ENCODE measurements at regions not wholly inside any gene's neighbourhood (a gene's known extent, or its start where the extent isn't known, plus 50 kb on each side); places are given as distances from the start of the nearest gene placed in this dataset.

DNA sequence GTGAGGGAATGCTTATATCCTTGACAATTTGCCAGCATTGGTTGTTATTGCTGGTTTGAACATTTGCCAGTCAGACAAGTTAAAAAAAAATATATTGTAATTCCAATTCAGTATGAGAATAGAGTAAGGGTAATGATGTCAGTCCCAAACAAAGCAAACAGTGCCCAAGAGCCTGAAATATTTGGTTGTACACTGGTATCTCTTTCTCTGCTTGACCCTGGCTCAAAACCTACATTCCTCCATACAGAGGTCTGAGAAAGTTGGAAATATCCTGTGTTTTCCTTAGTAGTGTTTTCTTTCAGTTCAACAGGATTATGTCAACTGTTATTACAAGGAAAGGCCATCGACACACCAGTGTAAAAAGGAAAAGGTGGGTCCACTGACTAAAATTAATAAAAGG, 145.6 kb downstream of the MRPL39 start:
- Histone ChIP-seq H4K91ac (ENCODE audit: insufficient read depth, low read depth, low read length) (no peak overlapping the region), H3K4ac (ENCODE audit: low read depth, low read length) (no peak overlapping the region), H3K4me2 (ENCODE audit: low read depth, low read length) (no peak overlapping the region), H2BK20ac (ENCODE audit: low read depth, low read length) (no peak overlapping the region), H2AK9ac (replicated peaks; ENCODE audit: low read depth, low read length, poor library complexity) (no peak overlapping the region), H3K18ac (ENCODE audit: low read depth, low read length) (no peak overlapping the region), H2BK120ac (ENCODE audit: low read depth, low read length) (no peak overlapping the region), H3K36me3 (ENCODE audit: control insufficient read depth, insufficient read depth, low read length) (no peaks in the 10 kb centered on the region), H2BK15ac (ENCODE audit: low read depth, low read length) (no peak overlapping the region), H4K20me1 (ENCODE audit: insufficient read depth, low read length) (no peaks in the 10 kb centered on the region), H3K23ac (ENCODE audit: low read depth, low read length) (no peak overlapping the region), H2BK5ac (ENCODE audit: low read depth, low read length, poor library complexity, severe bottlenecking) (no peak overlapping the region), H3K14ac (replicated peaks; ENCODE audit: low read depth, low read length) (no peak overlapping the region), H3K9me1 (ENCODE audit: insufficient read depth, low read length) (no peaks in the 10 kb centered on the region; the same call in 1 of the 2 replicates), H3K4me3 (ENCODE audit: insufficient read depth, low read depth, low read length) (no peak overlapping the region), H3K9ac (ENCODE audit: low read depth, low read length) (no peak overlapping the region), H4K5ac (ENCODE audit: low read depth, low read length) (no peak overlapping the region), H3K79me1 (ENCODE audit: low read depth in 1 of 2, low read length in 2 of 2) (no peaks in the 10 kb centered on the region), H2AFZ (replicated peaks; ENCODE audit: low read length, poor library complexity) (no peak overlapping the region), H4K8ac (ENCODE audit: low read depth in 2 of 2, low read length in 2 of 2) (no peak overlapping the region), H2AK5ac (ENCODE audit: low read depth, low read length) (no peak overlapping the region), H3K4me1 (ENCODE audit: control insufficient read depth, insufficient read depth, low read length) (no peaks in the 10 kb centered on the region), H3K27me3 (ENCODE audit: control insufficient read depth, insufficient read depth, low read length) (no peaks in the 10 kb centered on the region), H3K27ac (ENCODE audit: insufficient read depth, low read length) (no peak overlapping the region), H3K9me3 (ENCODE audit: control insufficient read depth, insufficient read depth, low read length) (no peaks in the 10 kb centered on the region), H3K56ac (ENCODE audit: extremely low read depth, insufficient read depth, low read length) (no peak overlapping the region)
- ChIA-PET POLR2A (ENCODE audit: unreplicated experiment) (no interaction called here), CTCF (interaction anchor here (0.6 kb wide), 1 partner anchor 1290 kb away, joined by 3 read pairs; no protein-coding TSS in a partner anchor)
- peak; percentile 27; the same call in 1 of the 2 replicates for ATAC-seq (ENCODE audit: low read depth)
- no TSS peak for BruUV-seq (replicated peaks)
- TF ChIP-seq CEBPB (IDR thresholded peaks at IDR 0.05; ENCODE audit: low read depth, low read length) = no peak
- no peak for TF ChIP-seq MAFK (IDR thresholded peaks at IDR 0.05; ENCODE audit: low read depth, low read length)
- no peak for TF ChIP-seq BHLHE40 (IDR thresholded peaks at IDR 0.05; ENCODE audit: low read depth, low read length)
- no peak for TF ChIP-seq POLR2A (IDR thresholded peaks at IDR 0.05; ENCODE audit: low read depth, low read length)
- TF ChIP-seq SMC3 (IDR thresholded peaks at IDR 0.05; ENCODE audit: low read depth, low read length) = no peak
- TF ChIP-seq FOS (IDR thresholded peaks at IDR 0.05; ENCODE audit: low read depth, low read length) = no peak
- TF ChIP-seq CHD1 (IDR thresholded peaks at IDR 0.05; ENCODE audit: low read depth, low read length) = no peak
- no peak for TF ChIP-seq RAD21 (IDR thresholded peaks at IDR 0.05; ENCODE audit: low read length)
- TF ChIP-seq, protein P1, sequence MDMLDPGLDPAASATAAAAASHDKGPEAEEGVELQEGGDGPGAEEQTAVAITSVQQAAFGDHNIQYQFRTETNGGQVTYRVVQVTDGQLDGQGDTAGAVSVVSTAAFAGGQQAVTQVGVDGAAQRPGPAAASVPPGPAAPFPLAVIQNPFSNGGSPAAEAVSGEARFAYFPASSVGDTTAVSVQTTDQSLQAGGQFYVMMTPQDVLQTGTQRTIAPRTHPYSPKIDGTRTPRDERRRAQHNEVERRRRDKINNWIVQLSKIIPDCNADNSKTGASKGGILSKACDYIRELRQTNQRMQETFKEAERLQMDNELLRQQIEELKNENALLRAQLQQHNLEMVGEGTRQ (IDR thresholded peaks at IDR 0.05; ENCODE audit: low read depth, low read length) = no peak
- TF ChIP-seq NFE2L2 (IDR thresholded peaks at IDR 0.05; ENCODE audit: low read depth, low read length) = no peak
- no peak for TF ChIP-seq ELK1 (IDR thresholded peaks at IDR 0.05; ENCODE audit: borderline replicate concordance, low read depth, low read length)
- no peak for TF ChIP-seq RFX5 (IDR thresholded peaks at IDR 0.05; ENCODE audit: low read depth, low read length)
- no peak for TF ChIP-seq RCOR1 (IDR thresholded peaks at IDR 0.05; ENCODE audit: insufficient replicate concordance, low read length)
- no peak for TF ChIP-seq MAZ (IDR thresholded peaks at IDR 0.05; ENCODE audit: borderline replicate concordance, low read depth, low read length)
- no peak for TF ChIP-seq MXI1 (IDR thresholded peaks at IDR 0.05; ENCODE audit: borderline replicate concordance, low read depth, low read length)
- TF ChIP-seq CTCF (conservative IDR thresholded peaks at IDR 0.05; ENCODE audit: low read depth, low read length) = no peak
- peak; percentile 12 for DNase-seq
- in situ Hi-C loops (cut with MboI; ENCODE audit: low sequenced_read_pairs) (no loop called here), intact Hi-C loops (cut with micrococcal nuclease) (no loop called here), dilution Hi-C loops (cut with HindIII; ENCODE audit: low sequenced_read_pairs, unreplicated experiment) (no loop called here)
- WGBS, 2 experiments (ENCODE audit: extremely low coverage in 2 of 2, insufficient read length in 1 of 2) = no CpG with 5 or more reads among the region's 1 CpG

All from IMR-90 (cell line).